Osteoblast (primary cell): ENCODE measurements at regions not wholly inside any gene's neighbourhood (a gene's known extent, or its start where the extent isn't known, plus 50 kb on each side); places are given as distances from the start of the nearest gene placed in this dataset.

Experiments used
- DNase-seq: peaks from one replicate; pipeline ENCODE4 v3.0.0; 2011; ENCODE audit warnings: low spot score, mixed read lengths; ENCODE audit not compliant: insufficient read length; ENCODE audit errors: missing footprints
- H2AFZ ChIP-seq: 2 replicates; pipeline ENCODE4 v1.6.0; 2011; ENCODE audit warnings: mild to moderate bottlenecking, low read length
- H3K27ac ChIP-seq: 2 replicates; pipeline ENCODE4 v1.5.1; 2011; ENCODE audit warnings: mild to moderate bottlenecking, low read depth, low read length, moderate library complexity
- H3K27me3 ChIP-seq: 2 replicates; pipeline ENCODE4 v1.6.0; 2012; ENCODE audit warnings: mild to moderate bottlenecking, control low read depth, inconsistent platforms, low read length, moderate library complexity; ENCODE audit not compliant: insufficient read depth
- H3K36me3 ChIP-seq: 2 replicates; pipeline ENCODE4 v1.5.1; 2011; ENCODE audit warnings: mild to moderate bottlenecking, low read length, control low read depth, moderate library complexity; ENCODE audit not compliant: insufficient read depth
- H3K4me1 ChIP-seq: 2 replicates; pipeline ENCODE4 v1.5.1; 2011; ENCODE audit warnings: mild to moderate bottlenecking, low read length, control low read depth, moderate library complexity; ENCODE audit not compliant: insufficient read depth
- H3K4me2 ChIP-seq: 2 replicates; pipeline ENCODE4 v1.6.0; 2011; ENCODE audit warnings: mild to moderate bottlenecking, low read length; ENCODE audit not compliant: insufficient read depth
- H3K4me3 ChIP-seq: fragments of 200-600 bp; sonication (generic); 3 replicates; pipeline ENCODE4 v1.5.1; 2012; ENCODE audit warnings: mild to moderate bottlenecking, low read length, inconsistent platforms; ENCODE audit not compliant: insufficient read depth
- H3K79me2 ChIP-seq: 2 replicates; pipeline ENCODE4 v1.6.0; 2012; ENCODE audit warnings: mild to moderate bottlenecking, low read length, control low read depth, inconsistent platforms; ENCODE audit not compliant: insufficient read depth
- H3K9me3 ChIP-seq: 2 replicates; pipeline ENCODE4 v1.5.1; 2011; ENCODE audit warnings: low read depth, low read length, control low read depth
- H4K20me1 ChIP-seq: 2 replicates; pipeline ENCODE4 v1.6.0; 2012; ENCODE audit warnings: mild to moderate bottlenecking, low read length, control low read depth; ENCODE audit not compliant: insufficient read depth
- TF ChIP-seq, protein P1 (sequence below): IDR thresholded peaks from 2 replicates; pipeline ENCODE4 v1.5.1; 2011; ENCODE audit warnings: mild to moderate bottlenecking, low read depth, low read length, moderate library complexity; ENCODE audit errors: extremely low read depth

DNA sequence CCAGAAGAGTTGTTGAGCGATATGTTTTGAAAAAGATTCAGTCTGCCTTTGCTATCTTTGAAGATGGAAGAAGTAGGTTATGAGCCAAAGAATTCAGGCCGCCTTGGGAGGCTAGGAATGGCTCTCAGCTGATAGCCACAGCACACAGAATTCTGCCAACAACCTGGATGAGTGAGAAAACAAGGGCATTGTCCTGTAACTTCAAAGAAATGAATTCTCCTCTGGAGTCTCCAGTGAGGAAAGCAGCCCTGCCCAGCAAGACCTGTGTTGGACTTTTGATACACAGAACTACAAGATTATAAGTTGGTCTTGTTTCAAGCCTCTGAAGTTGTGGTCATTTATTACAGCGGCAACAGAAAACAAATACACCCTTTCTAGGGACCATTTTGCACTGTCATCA is 509.9 kb upstream of the ZNF608 start:
- no peak overlapping the region for H3K4me3 ChIP-seq
- TF ChIP-seq, protein P1, sequence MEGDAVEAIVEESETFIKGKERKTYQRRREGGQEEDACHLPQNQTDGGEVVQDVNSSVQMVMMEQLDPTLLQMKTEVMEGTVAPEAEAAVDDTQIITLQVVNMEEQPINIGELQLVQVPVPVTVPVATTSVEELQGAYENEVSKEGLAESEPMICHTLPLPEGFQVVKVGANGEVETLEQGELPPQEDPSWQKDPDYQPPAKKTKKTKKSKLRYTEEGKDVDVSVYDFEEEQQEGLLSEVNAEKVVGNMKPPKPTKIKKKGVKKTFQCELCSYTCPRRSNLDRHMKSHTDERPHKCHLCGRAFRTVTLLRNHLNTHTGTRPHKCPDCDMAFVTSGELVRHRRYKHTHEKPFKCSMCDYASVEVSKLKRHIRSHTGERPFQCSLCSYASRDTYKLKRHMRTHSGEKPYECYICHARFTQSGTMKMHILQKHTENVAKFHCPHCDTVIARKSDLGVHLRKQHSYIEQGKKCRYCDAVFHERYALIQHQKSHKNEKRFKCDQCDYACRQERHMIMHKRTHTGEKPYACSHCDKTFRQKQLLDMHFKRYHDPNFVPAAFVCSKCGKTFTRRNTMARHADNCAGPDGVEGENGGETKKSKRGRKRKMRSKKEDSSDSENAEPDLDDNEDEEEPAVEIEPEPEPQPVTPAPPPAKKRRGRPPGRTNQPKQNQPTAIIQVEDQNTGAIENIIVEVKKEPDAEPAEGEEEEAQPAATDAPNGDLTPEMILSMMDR = no peak

DNA sequence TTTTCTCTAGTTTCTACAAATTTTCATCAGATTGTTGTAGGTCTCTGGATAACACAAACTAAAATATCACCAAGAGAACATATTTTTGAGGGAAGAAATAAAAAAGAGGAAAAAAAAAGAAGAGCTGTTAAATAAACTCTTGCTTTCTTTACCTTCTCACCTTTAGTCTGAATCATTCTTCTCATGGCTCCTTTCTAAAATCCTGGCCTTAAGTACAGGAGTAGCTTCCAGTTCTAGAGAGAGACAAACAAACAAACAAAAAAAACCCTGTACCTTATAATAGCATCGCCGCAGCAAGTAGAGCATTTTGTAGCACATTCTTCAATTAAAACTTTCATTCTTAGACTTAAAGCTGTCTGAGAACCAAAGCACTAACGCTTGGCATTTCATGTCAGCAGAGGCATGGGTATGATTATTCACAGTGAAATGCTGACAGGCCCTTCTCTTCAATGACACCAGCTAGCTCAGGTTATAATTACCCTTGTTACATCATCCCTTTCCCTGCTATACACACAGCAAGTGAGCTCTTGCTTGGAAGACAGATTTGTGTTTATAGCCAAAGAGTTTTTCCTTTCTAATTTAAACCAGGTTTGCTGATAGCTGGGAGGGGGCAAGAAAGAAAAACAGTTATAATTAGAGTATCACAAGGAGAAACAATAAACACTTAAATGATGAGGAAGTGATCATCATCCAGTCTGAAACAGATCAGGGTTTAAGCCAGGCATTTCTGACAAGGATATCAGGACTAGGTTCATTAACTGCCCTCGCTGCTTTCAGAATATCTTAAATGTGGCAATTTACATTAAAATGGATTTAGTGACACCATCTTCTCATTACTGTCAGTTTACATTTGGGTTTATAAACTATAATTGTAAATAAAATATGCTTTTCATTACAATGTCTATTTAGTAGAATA is 510.9 kb upstream of the ZNF608 start:
- H3K4me2 ChIP-seq = no peak overlapping the region
- no peaks in the 10 kb centered on the region for H3K4me1 ChIP-seq
- H3K27ac ChIP-seq = no peak overlapping the region
- no peaks in the 10 kb centered on the region for H3K27me3 ChIP-seq
- H3K4me3 ChIP-seq = no peak overlapping the region
- TF ChIP-seq, protein P1 = no peak
- no peak overlapping the region for H2AFZ ChIP-seq
- no peaks in the 10 kb centered on the region for H3K36me3 ChIP-seq
- H4K20me1 ChIP-seq = no peaks in the 10 kb centered on the region
- no peak for DNase-seq
- no peaks in the 10 kb centered on the region for H3K79me2 ChIP-seq
- H3K9me3 ChIP-seq = no peaks in the 10 kb centered on the region

More for the DNA sequence above, 509.9 kb upstream of the ZNF608 start:
- Histone ChIP-seq H3K4me2 (no peak overlapping the region), H3K79me2 (no peaks in the 10 kb centered on the region), H3K27ac (no peak overlapping the region), H2AFZ (no peak overlapping the region), H3K4me1 (no peaks in the 10 kb centered on the region), H3K36me3 (no peaks in the 10 kb centered on the region), H3K9me3 (no peaks in the 10 kb centered on the region), H4K20me1 (no peaks in the 10 kb centered on the region), H3K27me3 (no peaks in the 10 kb centered on the region)
- DNase-seq = no peak

DNA sequence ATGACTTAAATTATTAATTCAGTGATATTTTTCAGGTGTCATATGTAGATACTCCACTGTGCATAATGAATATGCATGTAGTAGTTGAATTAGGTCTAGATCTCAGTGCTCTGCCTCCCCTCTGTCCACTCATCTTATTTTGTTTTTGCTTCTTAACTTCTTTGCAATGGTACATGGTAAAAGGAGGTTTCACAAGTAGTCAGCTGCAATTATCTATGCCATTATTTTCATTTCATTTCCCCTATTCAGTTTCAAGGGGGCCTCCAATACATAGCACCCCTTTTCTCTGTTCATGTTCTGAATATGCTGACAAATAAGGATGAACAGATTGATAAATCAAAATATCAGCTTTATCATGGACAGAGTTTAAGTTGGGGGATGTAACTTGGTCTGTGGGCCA is 511.6 kb upstream of the ZNF608 start:
- Histone ChIP-seq H3K4me2 (no peak overlapping the region), H3K27ac (no peak overlapping the region), H4K20me1 (no peaks in the 10 kb centered on the region), H3K4me3 (no peak overlapping the region), H3K36me3 (no peaks in the 10 kb centered on the region), H2AFZ (no peak overlapping the region), H3K27me3 (no peaks in the 10 kb centered on the region), H3K4me1 (no peaks in the 10 kb centered on the region), H3K9me3 (no peaks in the 10 kb centered on the region), H3K79me2 (no peaks in the 10 kb centered on the region)
- no peak for DNase-seq
- TF ChIP-seq, protein P1 = no peak

DNA sequence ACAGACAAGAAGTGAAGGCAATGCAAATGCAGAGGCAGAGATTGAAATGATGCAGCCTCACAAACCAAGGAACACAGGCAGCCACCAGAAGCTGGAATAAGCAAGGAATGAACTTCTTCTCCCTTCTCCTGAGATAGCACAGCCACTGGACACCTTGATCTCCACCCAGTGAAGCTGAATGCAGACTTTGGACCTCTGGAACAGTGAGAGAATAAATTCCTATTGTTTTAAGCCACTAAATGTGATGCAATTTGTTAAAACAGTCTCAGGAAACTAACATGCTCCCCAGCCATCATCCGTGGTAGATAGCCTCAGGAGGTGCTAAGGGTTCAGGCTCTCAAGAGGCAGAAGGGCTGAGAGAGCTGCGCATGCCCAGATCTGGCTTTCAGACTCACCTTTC is 512.2 kb upstream of the ZNF608 start:
- Histone ChIP-seq H3K4me2 (no peak overlapping the region), H3K27me3 (no peaks in the 10 kb centered on the region), H3K79me2 (no peaks in the 10 kb centered on the region), H3K9me3 (no peaks in the 10 kb centered on the region), H3K4me3 (no peak overlapping the region), H3K4me1 (no peaks in the 10 kb centered on the region), H3K36me3 (no peaks in the 10 kb centered on the region), H3K27ac (no peak overlapping the region), H2AFZ (no peak overlapping the region), H4K20me1 (no peaks in the 10 kb centered on the region)
- TF ChIP-seq, protein P1 = no peak
- no peak for DNase-seq
